ENCODE measurements at regions not wholly inside any gene's neighbourhood (a gene's known extent, or its start where the extent isn't known, plus 50 kb on each side); places are given as distances from the start of the nearest gene placed in this dataset.
"Not testable (repeated sequence)": the region's sequence is repeated elsewhere in the genome, so short reads cannot be mapped to it uniquely, and the experiment has no call there.

DNA sequence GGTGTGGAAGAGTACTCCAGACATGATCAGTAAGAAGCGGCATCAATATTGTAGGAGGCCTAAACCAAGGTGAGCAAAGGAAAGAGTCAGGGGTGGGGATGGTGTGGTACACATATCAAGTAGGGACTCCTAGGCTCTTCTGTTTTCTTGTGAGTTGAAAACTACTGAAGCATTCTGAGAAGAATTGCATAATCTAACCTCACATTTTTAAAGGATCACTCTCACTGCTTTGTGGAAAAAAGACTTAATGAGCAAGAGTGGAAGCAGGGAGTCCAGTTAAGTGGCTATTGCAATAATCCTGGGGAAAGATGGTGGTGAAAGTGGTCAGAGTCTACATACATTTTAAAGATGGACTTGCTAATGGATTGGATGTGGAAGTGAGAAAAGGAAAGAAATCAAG lies 899.5 kb upstream of the FAM98A start:
- no peak for DNase-seq

DNA sequence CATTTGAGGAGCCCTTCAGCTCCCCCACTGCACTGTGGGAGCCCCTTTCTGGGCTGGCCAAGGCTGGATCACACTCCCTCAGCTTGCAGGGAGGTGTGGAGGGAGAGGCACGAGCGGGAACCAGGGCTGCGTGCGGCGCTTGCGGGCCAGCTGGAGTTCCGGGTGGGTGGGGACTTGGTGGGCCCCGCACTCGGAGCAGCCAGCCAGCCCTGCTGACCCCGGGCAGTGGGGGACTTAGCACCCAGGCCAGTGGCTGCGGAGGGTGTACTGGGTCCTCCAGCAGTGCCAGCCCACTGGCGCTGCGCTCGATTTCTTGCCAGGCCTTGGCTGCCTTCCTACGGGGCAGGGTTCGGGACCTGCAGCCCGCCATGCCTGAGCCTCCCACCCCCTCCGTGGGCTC lies 895.1 kb upstream of the FAM98A start:
- not testable (repeated sequence) for DNase-seq

DNA sequence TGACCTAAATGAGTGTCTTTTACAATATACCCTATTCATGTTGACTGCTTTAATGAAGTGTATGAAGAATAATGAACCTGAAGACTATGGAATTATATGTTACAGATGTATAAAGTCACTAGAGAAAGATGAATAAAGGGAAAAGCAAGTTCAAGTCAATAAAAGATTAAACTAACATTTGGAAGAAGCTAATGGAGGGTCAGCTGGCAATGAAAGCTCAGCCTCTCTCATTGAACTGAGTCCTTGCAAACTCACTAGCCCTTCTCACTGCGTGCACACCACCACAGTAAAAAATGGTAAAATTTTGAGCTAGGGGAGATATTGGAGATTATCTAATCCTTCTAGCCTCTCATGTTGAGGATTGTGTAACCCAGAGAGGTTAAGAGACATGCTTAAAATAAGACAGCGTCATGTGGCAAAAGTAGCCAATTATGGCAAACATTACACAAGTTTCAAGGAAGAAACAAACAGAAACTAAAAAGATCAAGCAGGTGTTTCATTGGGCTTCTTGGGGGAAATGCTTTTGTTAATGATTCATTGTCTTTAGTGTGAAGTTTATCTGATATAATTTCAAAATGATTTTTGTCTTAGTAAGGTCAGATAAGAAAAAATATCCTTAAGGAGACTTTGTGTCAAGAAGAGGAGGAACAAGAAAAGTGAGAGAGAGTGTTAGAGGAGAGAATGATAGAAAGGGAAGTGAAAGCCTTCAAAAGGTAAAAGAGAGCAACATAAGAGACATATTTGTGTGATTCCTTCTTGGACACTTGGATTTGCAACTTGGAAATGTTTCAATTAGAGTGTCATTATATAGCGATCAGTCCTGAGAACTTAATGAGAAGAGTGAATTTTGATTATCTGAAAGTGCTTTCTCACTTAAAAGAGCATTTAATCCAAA lies 893.7 kb upstream of the FAM98A start:
- no peak for DNase-seq

DNA sequence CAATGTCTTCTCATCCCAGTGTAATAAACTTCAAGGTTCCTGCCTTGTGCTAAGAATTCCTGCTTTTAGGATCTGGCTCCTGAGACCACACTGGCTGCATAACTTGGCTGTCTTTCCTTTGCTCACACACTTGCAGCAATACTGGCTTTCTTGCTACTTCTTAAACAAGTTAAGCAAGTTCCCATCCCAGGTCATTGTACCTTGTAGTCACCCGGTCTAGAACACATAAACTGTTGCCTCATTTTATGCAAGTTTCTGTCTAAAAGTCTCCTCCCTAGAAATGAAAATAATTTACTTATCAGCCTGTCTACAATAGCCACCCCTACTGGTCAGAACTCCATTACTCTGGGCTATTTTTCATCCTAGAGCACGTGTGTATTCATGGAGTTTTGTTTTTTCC lies 887.9 kb upstream of the FAM98A start:
- no peak for DNase-seq

DNA sequence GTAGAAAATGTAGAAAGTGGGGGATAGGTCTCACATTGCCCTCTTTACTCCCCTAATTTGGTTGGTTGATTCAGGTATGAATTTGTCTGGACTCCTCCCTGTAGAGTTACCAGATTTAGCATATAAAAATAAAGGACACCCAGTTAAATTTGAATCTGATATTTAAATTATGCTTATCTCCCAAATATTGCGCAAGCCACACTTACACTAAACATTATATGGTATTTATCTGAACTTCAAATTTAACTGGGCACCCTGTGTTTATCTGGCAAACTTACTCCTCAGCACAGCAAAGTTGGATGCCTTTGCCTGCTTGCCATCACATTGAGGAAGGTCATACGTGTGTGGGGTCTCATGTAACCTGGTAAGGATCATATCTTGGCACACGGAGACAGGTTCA lies 882.4 kb upstream of the FAM98A start:
- DNase-seq = no peak

DNA sequence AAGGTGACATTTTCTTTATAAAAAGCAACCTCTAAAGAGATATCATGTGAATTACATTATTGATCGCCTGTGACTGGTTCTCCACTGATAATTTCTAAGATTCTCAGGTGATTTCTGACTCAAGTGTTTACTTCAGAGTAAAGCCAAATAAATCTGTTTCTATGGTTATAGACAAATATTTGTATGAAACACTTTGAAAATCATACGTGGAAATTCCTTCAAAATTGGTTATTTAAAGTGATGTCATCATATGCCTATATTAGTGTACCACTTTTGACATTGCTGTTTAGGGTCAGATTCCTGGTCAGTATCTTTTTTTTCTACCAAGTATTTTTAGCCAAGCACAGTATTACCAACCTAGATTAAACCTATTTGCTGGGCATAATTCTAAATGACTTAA lies 881.3 kb upstream of the FAM98A start:
- no peak for DNase-seq

DNA sequence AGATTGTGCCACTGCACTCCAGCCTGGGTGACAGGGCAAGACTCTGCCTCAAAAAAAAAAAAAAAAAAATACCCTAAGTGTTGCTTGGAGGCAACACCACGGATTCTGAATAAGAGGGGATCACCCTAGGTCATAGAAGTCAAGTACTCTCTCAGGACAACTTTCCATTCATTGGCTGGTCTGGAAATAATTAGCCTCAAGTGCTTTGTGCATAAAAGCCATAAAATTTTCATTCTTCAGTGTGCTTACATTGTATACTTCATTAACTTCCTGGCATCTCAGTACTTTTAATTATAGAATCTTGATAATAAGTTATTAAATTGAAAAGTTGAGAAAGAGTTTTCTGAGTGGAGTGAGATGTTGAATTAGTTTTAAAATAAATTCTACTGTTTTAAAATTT lies 876.1 kb upstream of the FAM98A start:
- no peak for DNase-seq

DNA sequence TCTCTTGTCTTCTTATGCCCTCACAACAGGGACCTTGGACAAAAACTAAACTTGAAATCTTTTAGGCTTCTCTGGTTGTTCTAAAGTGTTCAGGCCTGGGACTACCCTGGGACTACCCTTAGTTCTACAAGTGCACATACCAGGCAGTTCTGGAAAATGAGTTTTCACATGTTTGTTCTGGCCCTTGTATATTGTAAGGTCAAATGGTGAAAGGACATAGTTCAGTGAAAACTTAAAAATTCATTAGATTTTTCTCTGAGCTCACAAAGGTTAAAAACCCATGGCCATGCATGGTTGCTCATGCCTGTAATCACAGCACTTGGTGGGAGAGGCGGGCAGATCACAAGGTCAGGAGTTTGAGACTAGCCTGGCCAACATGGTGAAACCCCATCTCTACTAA lies 875.5 kb upstream of the FAM98A start:
- no peak for DNase-seq

DNA sequence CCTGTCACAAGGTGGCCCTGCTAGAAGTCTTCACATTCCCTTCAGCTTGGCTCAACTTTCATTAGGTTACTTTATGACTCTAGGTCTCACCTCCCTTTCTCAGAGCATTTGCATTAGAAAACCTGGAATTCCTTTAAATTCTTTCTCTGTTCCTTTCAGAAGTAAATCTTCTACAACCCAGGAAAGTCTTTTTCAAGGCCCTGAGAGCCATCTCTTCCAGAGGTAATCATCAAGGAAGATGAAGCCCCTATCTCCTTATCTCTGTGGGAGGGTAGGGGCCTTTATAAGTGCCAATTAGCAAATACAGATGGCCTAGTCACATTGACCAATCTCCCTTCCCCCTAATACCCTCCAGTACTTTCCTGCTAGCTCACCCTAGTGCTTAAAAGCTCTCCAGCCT lies 848.0 kb upstream of the FAM98A start:
- DNase-seq = no peak

DNA sequence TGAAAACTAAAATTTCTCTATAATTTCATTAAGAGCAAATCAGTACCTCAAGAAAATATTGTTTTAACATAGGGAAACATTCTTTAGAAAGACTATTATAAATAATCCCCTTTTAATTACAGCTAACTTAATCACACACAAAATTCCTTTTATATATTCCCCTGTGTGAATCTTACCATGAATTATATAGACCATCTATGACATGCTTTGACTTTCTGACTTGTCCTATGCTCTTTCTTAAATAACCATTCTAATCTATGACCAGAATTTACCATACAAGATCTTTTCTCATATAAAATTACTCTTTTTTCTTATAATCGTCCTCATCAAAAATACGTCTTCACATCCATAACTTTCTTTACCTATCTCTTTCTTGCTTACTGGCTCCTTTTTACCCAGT lies 824.2 kb upstream of the FAM98A start:
- no peak for DNase-seq

DNA sequence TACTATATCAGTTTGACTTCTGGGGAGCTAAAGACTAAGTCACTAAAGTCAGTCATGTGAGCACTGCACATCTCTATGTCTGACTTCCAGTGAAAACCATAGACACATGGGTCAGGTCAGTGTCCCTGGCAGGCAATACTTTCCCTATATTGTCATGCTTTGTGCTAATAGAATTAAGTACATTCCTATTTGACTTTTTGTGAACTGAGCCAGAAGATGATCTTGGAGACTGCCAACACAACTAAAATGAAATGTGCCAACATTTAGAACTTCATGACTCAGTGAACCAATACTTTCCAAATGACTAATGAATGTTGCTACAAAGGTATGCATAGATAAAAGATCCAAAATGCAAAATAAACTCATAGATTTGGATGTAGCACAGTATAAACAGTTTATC lies 820.8 kb upstream of the FAM98A start:
- DNase-seq = no peak

DNA sequence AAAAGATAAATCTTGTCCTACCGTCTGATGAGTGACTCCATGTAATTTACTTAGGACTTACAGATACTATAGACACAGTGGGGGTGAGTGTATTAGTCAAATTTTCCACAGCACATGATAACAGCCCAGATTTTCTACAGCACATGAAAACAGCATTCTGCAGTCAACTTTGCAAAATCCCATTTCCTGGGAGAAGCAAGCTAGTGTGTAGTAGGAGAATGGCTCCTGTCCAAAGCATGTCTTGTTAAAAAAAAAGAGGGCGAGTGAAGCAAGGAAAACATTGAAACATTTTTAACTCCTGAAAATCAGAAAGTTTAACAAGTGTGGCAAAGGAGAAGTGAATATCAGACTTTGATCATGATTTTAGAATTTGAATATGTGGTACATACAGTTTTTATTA lies 817.8 kb upstream of the FAM98A start:
- DNase-seq = no peak

DNA sequence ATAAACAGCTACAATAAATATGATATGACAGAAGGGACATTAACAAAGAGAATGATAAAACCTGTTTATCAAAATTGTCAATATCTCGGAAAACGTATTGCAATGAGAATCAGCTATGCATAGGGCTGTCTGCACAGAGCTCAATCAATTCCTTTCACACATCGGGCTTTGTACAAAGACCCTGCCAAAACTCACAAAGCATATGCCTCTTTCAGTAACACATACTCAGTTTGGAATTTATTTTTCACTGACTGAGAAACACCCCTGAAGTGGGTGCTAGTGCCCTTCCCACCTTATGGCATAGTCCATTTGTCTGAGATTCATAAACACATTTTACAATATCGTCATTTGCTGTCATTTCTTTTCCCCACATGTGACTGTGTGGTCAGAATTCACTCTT lies 815.8 kb upstream of the FAM98A start:
- DNase-seq = no peak

DNA sequence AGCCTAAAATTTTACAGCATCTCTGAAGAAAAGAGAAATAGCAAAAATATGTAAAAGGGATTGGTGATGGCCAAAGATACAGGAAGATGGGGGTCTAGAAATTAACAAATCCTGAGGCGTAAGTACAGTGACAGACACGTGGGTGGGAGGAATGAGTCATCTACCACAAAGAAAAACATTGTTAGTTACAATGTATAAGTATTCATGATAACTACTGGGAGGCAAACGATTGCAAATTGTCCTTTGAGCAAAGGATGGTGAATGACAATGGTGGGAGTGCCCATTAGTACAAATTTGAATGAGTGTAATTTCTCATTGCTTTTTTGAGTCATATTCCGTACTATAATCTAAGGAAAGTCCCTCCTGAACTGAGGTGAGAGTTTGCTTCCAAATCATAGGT lies 809.0 kb upstream of the FAM98A start:
- no peak for DNase-seq

DNA sequence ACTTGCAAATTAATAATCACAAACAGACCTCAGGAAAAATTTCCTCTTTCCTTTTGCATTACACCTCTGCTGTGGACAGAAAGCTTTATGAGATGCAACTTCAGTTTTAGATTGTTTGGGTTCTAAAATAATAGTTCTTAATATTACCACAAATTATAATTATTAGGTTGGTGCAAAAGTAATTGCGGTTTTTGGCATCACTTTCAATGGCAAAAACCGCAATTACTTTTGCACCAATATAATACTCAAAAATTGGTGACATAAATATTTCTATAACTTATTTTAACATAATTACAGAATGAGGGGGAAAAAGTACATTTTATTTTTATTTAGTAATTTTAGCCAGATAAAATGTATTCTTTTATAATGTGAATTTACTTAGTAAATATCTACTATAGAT lies 804.4 kb upstream of the FAM98A start:
- DNase-seq = no peak

DNA sequence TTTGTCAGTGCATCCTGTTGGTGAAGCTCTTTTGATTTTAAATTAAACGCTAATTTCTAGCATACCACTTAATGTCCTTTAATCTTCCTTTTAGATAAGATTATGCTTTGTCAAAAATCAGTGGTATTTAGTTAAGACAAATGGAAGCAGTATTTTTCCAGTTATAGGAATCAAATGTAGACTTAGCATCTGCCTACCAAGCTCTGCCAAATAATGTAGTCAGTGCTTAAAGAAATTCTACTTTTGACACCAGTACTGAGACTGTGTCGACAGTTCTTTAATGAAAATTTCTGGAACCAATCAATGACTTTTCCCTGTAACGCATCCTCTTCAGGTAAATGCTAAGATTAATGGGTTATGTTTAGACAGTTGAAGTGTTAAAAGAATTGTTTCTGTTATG lies 803.3 kb upstream of the FAM98A start:
- DNase-seq = no peak

DNA sequence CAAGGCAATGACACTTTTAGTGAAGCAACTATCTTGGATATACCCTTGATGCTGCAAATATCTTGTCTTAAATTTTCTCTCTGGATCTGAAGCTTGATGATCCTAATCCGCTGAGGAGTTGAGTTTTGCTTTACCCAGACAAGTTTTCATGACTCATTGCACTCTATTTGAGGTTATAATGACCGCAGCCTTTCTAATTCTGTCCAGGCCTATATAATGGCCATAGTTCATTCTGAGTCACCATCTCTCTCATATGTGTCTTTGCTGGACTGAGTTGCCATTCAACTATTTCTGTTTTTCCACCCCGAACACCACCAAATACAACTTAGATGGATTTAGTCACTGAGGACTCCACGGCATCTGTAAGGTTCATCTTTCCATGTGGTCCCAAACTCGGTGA lies 802.1 kb upstream of the FAM98A start:
- DNase-seq = no peak

DNA sequence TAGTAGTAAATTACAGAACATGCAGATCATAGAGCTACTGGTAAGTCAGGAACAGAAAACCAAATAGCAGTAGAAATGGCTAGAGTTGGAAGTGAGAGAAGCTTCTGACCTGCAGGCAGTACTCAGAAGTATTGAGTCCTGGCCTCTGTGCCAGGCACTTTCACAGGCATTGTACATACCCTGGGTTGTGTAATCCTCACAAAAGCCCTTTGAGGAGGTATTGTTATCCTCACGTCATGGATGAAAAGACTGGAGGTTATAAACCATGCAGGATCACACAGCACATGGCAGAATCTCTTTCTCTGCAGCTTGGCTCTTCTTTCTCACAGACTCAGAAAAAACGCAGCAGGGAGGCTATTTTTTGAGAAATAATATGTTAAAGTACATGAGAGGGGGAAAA lies 789.3 kb upstream of the FAM98A start:
- DNase-seq = no peak

DNA sequence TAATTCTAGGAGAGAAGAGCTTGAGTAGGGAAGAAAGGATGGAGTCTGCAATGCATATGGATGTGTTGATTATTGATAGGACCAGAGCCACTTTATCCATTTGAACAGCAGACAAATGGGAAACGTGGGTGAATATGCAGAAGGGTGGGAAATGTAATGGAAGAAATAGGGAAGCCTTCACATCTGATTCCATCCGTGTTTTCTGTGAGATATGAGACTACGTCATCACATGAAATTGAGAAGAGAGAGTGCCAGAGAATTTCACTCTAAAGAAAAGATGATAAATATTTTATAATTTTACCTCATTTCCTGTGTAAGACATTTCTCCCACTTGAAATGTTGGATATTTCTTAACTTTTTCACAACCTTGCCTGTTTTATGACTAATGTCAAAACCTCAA lies 788.4 kb upstream of the FAM98A start:
- DNase-seq = no peak

DNA sequence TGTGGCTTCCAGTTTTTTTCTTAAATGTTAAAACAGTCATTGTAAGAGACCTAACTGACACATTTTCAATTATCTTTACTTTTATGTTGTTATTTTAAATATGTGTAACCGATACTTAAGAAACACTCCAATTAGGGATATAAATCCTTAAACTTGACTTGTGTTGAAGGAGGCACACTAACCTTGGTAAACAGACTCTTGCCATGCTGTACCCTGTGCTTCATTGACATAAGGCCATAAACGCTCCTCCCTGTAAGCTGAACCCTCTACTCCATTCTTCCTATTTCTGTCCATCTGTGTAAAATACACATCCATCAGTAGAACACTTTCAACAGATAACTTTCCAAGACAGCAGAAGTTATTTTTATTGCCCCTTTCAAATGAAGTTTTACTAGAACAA lies 780.5 kb upstream of the FAM98A start:
- DNase-seq = no peak

DNA sequence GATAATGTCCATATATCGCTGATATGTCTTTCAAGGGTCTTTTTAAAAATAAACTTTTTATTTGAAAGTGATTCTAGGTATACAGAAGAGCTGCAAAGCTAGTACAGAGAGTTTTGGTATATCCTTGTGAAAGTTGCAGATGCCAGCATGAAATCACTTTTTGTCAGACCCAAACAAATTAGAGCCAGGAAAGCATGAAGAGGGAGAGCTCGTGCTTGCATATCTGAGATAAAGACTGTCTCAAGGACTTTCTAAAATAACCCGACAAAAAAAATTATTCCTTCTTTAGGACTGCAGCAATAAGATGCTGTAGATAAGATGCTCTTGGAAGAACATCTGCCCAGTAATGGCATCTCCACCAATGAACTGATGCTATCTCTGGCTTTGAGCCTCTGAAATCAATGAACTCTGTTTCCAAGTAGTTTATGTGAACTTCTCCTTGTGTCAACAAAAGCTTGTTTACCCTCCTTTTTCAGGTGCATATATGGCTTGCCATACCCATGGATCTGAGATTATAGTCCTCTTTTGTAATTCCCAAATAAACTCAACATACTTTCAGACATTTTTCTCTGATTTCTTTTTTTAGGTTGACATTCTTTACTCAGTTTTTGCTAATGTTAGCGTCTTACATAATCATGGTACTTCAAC lies 774.6 kb upstream of the FAM98A start:
- DNase-seq = no peak

DNA sequence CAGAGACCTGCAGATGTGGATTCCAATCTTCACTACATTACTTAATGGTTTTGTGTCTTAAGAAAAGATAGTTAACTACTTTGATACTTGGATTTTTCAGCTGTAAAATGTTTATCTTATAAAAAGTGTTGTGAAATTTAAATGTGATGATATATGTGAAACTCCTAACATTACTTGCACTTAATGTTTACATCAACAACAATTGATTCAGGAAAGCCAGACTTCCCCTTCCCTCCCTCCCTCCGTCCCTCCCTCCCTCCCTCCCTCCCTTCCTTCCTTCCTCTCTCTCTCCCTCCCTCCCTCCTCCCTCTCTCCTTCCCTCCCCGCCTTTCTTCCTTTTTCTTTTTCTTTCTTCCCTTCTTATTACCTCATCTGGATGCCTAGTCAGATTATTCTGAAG lies 773.9 kb upstream of the FAM98A start:
- no peak for DNase-seq

DNA sequence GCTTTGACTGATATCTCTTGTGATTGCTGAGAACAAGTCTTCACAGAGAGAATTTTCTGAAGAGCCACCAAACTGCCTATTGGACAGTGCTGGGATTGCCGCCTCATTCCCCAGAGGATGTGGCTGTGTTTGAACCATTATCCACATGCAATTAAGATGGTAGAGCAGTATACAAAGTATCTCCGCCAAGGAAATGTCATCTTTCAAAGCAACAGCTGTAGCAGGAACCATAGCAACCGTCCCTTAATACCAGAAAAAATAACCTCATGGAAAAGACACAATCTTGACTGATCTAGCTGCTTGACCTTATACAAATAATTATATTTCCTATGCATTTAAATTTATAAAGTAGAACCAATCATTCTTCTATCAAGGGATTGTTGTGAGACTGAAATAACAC lies 772.6 kb upstream of the FAM98A start:
- DNase-seq = no peak

DNA sequence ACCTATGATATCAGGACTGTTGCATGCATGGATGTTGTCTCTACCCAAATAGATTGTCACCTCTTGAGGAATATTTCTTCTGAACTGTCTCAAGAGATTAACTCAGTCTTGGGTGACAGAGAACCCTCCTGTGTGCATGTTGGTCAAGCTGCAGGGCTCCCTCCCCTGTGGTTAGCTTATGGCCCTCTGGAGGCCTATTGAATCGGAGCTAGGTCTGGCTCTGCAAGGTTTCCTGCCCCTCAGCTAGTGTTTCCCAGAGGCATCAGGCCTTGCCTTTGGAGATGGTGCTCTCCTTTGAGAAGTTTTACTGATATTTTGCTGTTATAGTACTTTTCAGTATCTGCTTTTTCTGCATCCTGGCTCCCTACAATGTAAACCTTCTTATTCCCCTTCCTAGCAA lies 769.2 kb upstream of the FAM98A start:
- DNase-seq = no peak

DNA sequence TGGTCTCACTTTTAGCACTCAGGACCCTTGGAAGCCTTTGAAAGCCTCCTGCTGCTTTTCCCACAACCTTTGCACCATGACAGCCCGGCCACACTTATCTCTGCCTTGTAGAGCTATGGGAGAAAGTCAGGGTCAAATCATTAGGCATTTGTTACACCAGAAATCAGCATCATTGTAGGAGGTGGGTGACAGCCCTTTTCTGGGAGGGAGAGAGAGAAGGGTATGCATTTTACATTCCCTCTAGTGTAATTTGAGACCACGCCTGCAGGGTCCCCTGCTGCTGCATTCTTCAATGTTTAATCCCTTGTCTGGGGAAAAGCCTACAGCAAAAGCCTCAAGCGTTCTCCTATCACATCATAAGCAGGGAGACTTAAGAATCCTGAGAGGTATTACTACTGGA lies 766.8 kb upstream of the FAM98A start:
- no peak for DNase-seq
